SK-N-SH (cell line): ENCODE measurements at regions not wholly inside any gene's neighbourhood (a gene's known extent, or its start where the extent isn't known, plus 50 kb on each side); places are given as distances from the start of the nearest gene placed in this dataset.

Experiments
- CTCF ChIA-PET: fragments of 300-600, 350-600 bp; formaldehyde crosslinking; extraction: SDS; loops from one replicate; lab custom pipeline; 2021; lab: Yijun Ruan, JAX
- POLR2A ChIA-PET: fragments of 350-600 bp; sonication (Branson Sonifier 250); formaldehyde crosslinking; extraction: SDS; loops from one replicate; lab custom pipeline; 2020; ENCODE audit warnings: antibody characterized with exemption, inconsistent platforms; lab: Yijun Ruan, JAX
- DNase-seq: peaks from one replicate; pipeline ENCODE4 v3.0.0; 2012
- H2AFZ ChIP-seq: fragments of 200-600 bp; sonication (generic); 2 replicates; pipeline ENCODE4 v1.8.1; 2016; ENCODE audit warnings: antibody characterized with exemption, mild to moderate bottlenecking, low read depth
- H3F3A ChIP-seq: fragments of 200-600 bp; sonication (generic); replicated peaks from 2 replicates; pipeline ENCODE3; 2016; ENCODE audit warnings: antibody characterized with exemption, mild to moderate bottlenecking; ENCODE audit not compliant: insufficient read depth
- H3K27ac ChIP-seq, 2 experiments: fragments of 200-500 bp in 1 of 2; fragments of 200-600 bp in 1 of 2; sonication (Bioruptor generic) in 1 of 2; sonication (generic), shearing (Covaris generic) in 1 of 2; 2 replicates each; pipeline versions ENCODE4 v1.5.1 to v1.6.1; 2014 to 2016; ENCODE audit warnings: low read depth in 2 of 2, inconsistent platforms in 1 of 2, low read length in 1 of 2, mild to moderate bottlenecking in 1 of 2, mixed read lengths in 1 of 2
- H3K27me3 ChIP-seq: fragments of 200-600 bp; sonication (generic), shearing (Covaris generic); 2 replicates; pipeline ENCODE4 v1.6.1; 2016; ENCODE audit warnings: mixed run types; ENCODE audit not compliant: insufficient read depth
- H3K36me3 ChIP-seq, 2 experiments: fragments of 200-500 bp in 1 of 2; fragments of 200-600 bp in 1 of 2; sonication (Bioruptor generic) in 1 of 2; sonication (generic) in 1 of 2; replicated peaks in 1 of 2; 2 replicates each; pipeline versions ENCODE3 to v1.5.1; 2014 to 2016; ENCODE audit warnings: low read length in 1 of 2, mild to moderate bottlenecking in 1 of 2; ENCODE audit not compliant: insufficient read depth in 2 of 2, control insufficient read depth in 1 of 2
- H3K4me1 ChIP-seq, 2 experiments: fragments of 200-500 bp in 1 of 2; fragments of 200-600 bp in 1 of 2; sonication (Bioruptor generic) in 1 of 2; sonication (generic), shearing (Covaris generic) in 1 of 2; 2 replicates each; pipeline versions ENCODE4 v1.5.1 to v1.6.1; 2014 to 2016; ENCODE audit warnings: low read depth in 1 of 2, low read length in 1 of 2, mixed run types in 1 of 2; ENCODE audit not compliant: insufficient read depth in 2 of 2, control insufficient read depth in 1 of 2
- H3K4me2 ChIP-seq: fragments of 200-600 bp; sonication (generic), shearing (Covaris generic); 2 replicates; pipeline ENCODE4 v1.6.1; 2017; ENCODE audit warnings: mixed run types
- H3K4me3 ChIP-seq, 2 experiments: fragments of 200-500 bp in 1 of 2; fragments of 200-600 bp in 1 of 2; sonication (Bioruptor generic) in 1 of 2; sonication (generic), shearing (Covaris generic) in 1 of 2; 2 replicates each; pipeline versions ENCODE4 v1.5.1 to v1.8.1; 2014 to 2016; ENCODE audit warnings: low read depth in 2 of 2, inconsistent platforms in 1 of 2, low read length in 1 of 2, mild to moderate bottlenecking in 1 of 2, mixed read lengths in 1 of 2, moderate library complexity in 1 of 2
- H3K79me2 ChIP-seq: fragments of 200-600 bp; sonication (generic); 2 replicates; pipeline ENCODE4 v1.8.1; 2017; ENCODE audit warnings: mild to moderate bottlenecking; ENCODE audit not compliant: insufficient read depth
- H3K9ac ChIP-seq: fragments of 200-600 bp; sonication (generic); 2 replicates; pipeline ENCODE4 v1.6.1; 2017; ENCODE audit warnings: mixed run types
- H3K9me2 ChIP-seq: fragments of 200-600 bp; sonication (generic); 2 replicates; pipeline ENCODE4 v1.6.1; 2017; ENCODE audit warnings: mixed run types
- H3K9me3 ChIP-seq: fragments of 200-600 bp; sonication (generic); 2 replicates; pipeline ENCODE4 v1.6.1; 2017; ENCODE audit warnings: mixed run types, mild to moderate bottlenecking, moderate library complexity
- H4K20me1 ChIP-seq: fragments of 200-600 bp; sonication (generic); 2 replicates; pipeline ENCODE4 v1.6.1; 2017; ENCODE audit warnings: mild to moderate bottlenecking, mixed run types; ENCODE audit not compliant: insufficient read depth
- CHD2 ChIP-seq: fragments of 150-350 bp; IDR thresholded peaks from 2 replicates; pipeline ENCODE4 v1.6.1; 2018; ENCODE audit warnings: low read length; ENCODE audit not compliant: partially characterized antibody
- ELF1 ChIP-seq: IDR thresholded peaks from 2 replicates; pipeline ENCODE4 v1.4.0; 2012
- EZH2phosphoT487 ChIP-seq: fragments of 200-600 bp; sonication (generic); IDR thresholded peaks from 2 replicates; pipeline ENCODE4 v1.6.1; 2017; ENCODE audit warnings: low read depth, mixed run types, mild to moderate bottlenecking, antibody characterized with exemption, moderate library complexity, borderline replicate concordance
- FOSL2 ChIP-seq: IDR thresholded peaks from 2 replicates; pipeline ENCODE4 v1.4.0; 2012; ENCODE audit warnings: low read depth, mild to moderate bottlenecking, moderate library complexity, borderline replicate concordance
- FOXJ3 ChIP-seq: sonication (generic); formaldehyde crosslinking; IDR thresholded peaks from 2 replicates; pipeline ENCODE4 v1.5.1; 2020; ENCODE audit warnings: mild to moderate bottlenecking, missing genetic modification reagents
- FOXM1 ChIP-seq: IDR thresholded peaks from 2 replicates; pipeline ENCODE4 v1.4.0; 2012; ENCODE audit warnings: low read depth, mild to moderate bottlenecking
- GATA2 ChIP-seq: sonication (generic); formaldehyde crosslinking; IDR thresholded peaks from 2 replicates; pipeline ENCODE4 v1.5.0; 2020; ENCODE audit warnings: mild to moderate bottlenecking, missing genetic modification reagents
- MEF2A ChIP-seq: IDR thresholded peaks from 2 replicates; pipeline ENCODE4 v1.4.0; 2012; ENCODE audit warnings: low read depth, borderline replicate concordance
- MXI1 ChIP-seq: IDR thresholded peaks from 2 replicates; pipeline ENCODE4 v1.6.1; 2012; ENCODE audit warnings: mild to moderate bottlenecking, low read depth, low read length, improper control_type of control experiment
- NFIC ChIP-seq: IDR thresholded peaks from 2 replicates; pipeline ENCODE4 v1.4.0; 2012; ENCODE audit warnings: borderline replicate concordance
- POLR2AphosphoS5 ChIP-seq: IDR thresholded peaks from 2 replicates; pipeline ENCODE4 v1.6.1; 2012; ENCODE audit warnings: low read depth, low read length
- RCOR1 ChIP-seq: fragments of 150-350 bp; IDR thresholded peaks from 2 replicates; pipeline ENCODE4 v1.6.1; 2017; ENCODE audit warnings: antibody characterized with exemption, low read length
- RFX5 ChIP-seq: IDR thresholded peaks from 2 replicates; pipeline ENCODE4 v1.6.1; 2012; ENCODE audit warnings: mild to moderate bottlenecking, improper control_type of control experiment, low read length
- RXRA ChIP-seq: IDR thresholded peaks from 2 replicates; pipeline ENCODE4 v1.4.0; 2012; ENCODE audit warnings: low read depth, mild to moderate bottlenecking, borderline replicate concordance
- SMC3 ChIP-seq: IDR thresholded peaks from 2 replicates; pipeline ENCODE4 v1.6.1; 2012; ENCODE audit warnings: low read depth, low read length, improper control_type of control experiment
- TAF1 ChIP-seq: IDR thresholded peaks from 2 replicates; pipeline ENCODE4 v1.6.1; 2012; ENCODE audit warnings: low read depth, mild to moderate bottlenecking, low read length, moderate library complexity, borderline replicate concordance
- TCF12 ChIP-seq: IDR thresholded peaks from 2 replicates; pipeline ENCODE4 v1.4.0; 2012
- YY1 ChIP-seq: IDR thresholded peaks from 2 replicates; pipeline ENCODE4 v1.4.0; 2012; ENCODE audit warnings: low read depth, mild to moderate bottlenecking
- WGBS: methylation state at CpG from one replicate; pipeline ENCODE4 v1.1.6; 2017; ENCODE audit warnings: low lambda C conversion rate; 5-methylcytosine and 5-hydroxymethylcytosine counted together
- TF ChIP-seq, protein P1 (sequence below): fragments of 200-600 bp; sonication (generic); IDR thresholded peaks from 2 replicates; pipeline ENCODE4 v1.6.1; 2017; ENCODE audit warnings: antibody characterized with exemption, mild to moderate bottlenecking, moderate library complexity
- TF ChIP-seq, protein P2 (sequence below): IDR thresholded peaks from 2 replicates; pipeline ENCODE4 v1.4.0; 2012; ENCODE audit warnings: low read depth, borderline replicate concordance
- TF ChIP-seq, protein P3 (sequence below): IDR thresholded peaks from 2 replicates; pipeline ENCODE4; 2012
- TF ChIP-seq, protein P4 (sequence below): IDR thresholded peaks from 2 replicates; pipeline ENCODE4 v1.4.0; 2012; ENCODE audit warnings: low read depth

DNA sequence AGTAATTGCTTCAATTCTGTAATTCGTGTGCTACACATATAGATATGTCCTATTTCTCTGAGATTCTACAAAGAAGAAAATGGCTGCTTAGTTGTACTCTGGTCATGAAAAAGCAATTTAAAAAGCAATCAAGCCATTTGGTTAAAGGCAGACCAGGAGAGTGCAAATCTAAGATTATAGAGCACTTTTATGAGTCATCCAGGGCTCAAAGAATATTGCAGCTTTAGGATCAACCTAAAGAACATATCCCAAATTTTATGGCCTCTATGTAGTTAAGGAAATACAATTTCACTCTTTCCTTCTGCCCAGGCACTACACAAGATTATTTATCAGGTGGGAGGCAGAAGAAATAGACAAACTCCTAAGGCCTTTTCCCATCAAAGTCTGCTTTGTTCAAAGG is 332.8 kb downstream of the SEC23A start:
- POLR2A ChIA-PET, result no interaction called here
- H3K9me2 ChIP-seq, result no peaks in the 10 kb centered on the region
- no peak overlapping the region for H3K9ac ChIP-seq
- H3K27me3 ChIP-seq, result no peaks in the 10 kb centered on the region
- WGBS, result 0% methylated on average over 1 of the region's 1 CpG
- no peaks in the 10 kb centered on the region for H3K36me3 ChIP-seq
- DNase-seq, result no peak
- H3K4me2 ChIP-seq, result no peak overlapping the region
- H3K9me3 ChIP-seq, result no peaks in the 10 kb centered on the region
- no peak for TF ChIP-seq TAF1
- no peak for TF ChIP-seq FOSL2
- TF ChIP-seq YY1, result no peak
- no peak for TF ChIP-seq EZH2phosphoT487
- TF ChIP-seq, protein P1, sequence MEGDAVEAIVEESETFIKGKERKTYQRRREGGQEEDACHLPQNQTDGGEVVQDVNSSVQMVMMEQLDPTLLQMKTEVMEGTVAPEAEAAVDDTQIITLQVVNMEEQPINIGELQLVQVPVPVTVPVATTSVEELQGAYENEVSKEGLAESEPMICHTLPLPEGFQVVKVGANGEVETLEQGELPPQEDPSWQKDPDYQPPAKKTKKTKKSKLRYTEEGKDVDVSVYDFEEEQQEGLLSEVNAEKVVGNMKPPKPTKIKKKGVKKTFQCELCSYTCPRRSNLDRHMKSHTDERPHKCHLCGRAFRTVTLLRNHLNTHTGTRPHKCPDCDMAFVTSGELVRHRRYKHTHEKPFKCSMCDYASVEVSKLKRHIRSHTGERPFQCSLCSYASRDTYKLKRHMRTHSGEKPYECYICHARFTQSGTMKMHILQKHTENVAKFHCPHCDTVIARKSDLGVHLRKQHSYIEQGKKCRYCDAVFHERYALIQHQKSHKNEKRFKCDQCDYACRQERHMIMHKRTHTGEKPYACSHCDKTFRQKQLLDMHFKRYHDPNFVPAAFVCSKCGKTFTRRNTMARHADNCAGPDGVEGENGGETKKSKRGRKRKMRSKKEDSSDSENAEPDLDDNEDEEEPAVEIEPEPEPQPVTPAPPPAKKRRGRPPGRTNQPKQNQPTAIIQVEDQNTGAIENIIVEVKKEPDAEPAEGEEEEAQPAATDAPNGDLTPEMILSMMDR, result no peak
- TF ChIP-seq, all 33 proteins: peak for 0
- Histone ChIP-seq H2AFZ (no peak overlapping the region), H4K20me1 (no peaks in the 10 kb centered on the region), H3K27ac (no peak overlapping the region), H3F3A (no peaks in the 10 kb centered on the region), H3K79me2 (no peaks in the 10 kb centered on the region), H3K4me1 (no peaks in the 10 kb centered on the region), H3K4me3 (no peak overlapping the region)
- CTCF ChIA-PET, result no interaction called here

DNA sequence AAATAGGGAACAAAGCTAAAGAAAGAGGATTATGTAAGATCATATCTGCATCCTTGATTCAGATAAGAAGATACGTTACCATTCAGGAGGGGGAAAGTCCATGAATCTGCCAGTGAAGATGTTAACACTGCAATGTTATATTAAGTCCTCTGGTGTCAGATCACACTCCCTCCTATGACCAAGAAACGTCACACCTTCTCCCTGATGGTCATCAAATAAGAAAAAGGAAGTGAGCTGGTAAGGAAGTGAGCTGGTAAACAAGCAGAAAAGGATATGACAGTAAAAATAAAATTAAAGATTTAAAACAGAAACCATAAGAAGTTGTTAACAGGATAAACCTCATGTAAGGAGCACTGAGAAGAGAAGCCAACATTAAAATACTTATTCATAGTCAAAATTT is 340.2 kb downstream of the SEC23A start:
- Histone ChIP-seq H3K9me3 (no peaks in the 10 kb centered on the region), H3F3A (no peaks in the 10 kb centered on the region), H3K27ac (no peak overlapping the region), H3K27me3 (no peaks in the 10 kb centered on the region), H3K4me3 (no peak overlapping the region), H3K9ac (no peak overlapping the region), H3K9me2 (no peaks in the 10 kb centered on the region), H2AFZ (no peak overlapping the region), H3K79me2 (no peaks in the 10 kb centered on the region), H3K4me2 (no peak overlapping the region), H3K36me3 (no peaks in the 10 kb centered on the region), H4K20me1 (no peaks in the 10 kb centered on the region), H3K4me1 (no peaks in the 10 kb centered on the region)
- DNase-seq, result no peak
- ChIA-PET POLR2A (no interaction called here), CTCF (interaction anchor here (0.6 kb wide), 1 partner anchor 25 kb away, joined by 4 read pairs; no protein-coding TSS in a partner anchor)
- WGBS, result 0% methylated on average over 2 of the region's 2 CpGs
- TF ChIP-seq MEF2A, result no peak
- TF ChIP-seq FOSL2, result no peak
- no peak for TF ChIP-seq RFX5
- no peak for TF ChIP-seq TAF1

DNA sequence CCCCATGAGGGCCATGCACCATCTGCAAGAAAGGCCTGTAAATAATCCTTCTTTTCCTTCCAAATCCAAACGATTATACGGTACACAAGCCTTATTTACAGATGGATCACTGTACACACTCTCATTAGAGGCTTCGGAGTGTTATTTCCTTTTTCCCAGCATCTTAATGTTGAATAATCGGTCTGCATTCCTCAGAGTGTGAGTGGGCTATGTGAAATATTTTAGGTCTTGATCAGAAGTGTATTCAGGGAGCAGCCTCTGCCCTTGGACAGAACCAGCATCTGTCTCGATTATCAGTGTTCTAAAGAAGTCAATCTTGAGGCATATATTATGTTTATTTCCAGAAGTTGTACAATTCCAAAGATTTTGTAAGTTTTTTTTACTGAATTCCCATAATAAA is 340.6 kb downstream of the SEC23A start:
- no peak for DNase-seq
- Histone ChIP-seq H3K27me3 (no peaks in the 10 kb centered on the region), H3K4me3 (no peak overlapping the region), H3F3A (no peaks in the 10 kb centered on the region), H3K9ac (no peak overlapping the region), H3K4me2 (no peak overlapping the region), H3K4me1 (no peaks in the 10 kb centered on the region), H3K9me2 (no peaks in the 10 kb centered on the region), H3K36me3 (no peaks in the 10 kb centered on the region), H3K79me2 (no peaks in the 10 kb centered on the region), H3K9me3 (no peaks in the 10 kb centered on the region), H4K20me1 (no peaks in the 10 kb centered on the region), H3K27ac (no peak overlapping the region), H2AFZ (no peak overlapping the region)
- WGBS, result 3% methylated on average over 5 of the region's 5 CpGs
- ChIA-PET POLR2A (no interaction called here), CTCF (interaction anchor here (0.6 kb wide), 1 partner anchor 25 kb away, joined by 4 read pairs; no protein-coding TSS in a partner anchor)
- TF ChIP-seq MXI1 (no peak), RCOR1 (no peak), YY1 (no peak), FOXM1 (no peak), POLR2AphosphoS5 (no peak), GATA2 (CRISPR knock-in tag) (no peak), ELF1 (no peak), FOXJ3 (CRISPR knock-in tag) (no peak), CHD2 (no peak), NFIC (no peak), TCF12 (no peak), MEF2A (no peak), SMC3 (no peak), RXRA (no peak)
- TF ChIP-seq, protein P2, sequence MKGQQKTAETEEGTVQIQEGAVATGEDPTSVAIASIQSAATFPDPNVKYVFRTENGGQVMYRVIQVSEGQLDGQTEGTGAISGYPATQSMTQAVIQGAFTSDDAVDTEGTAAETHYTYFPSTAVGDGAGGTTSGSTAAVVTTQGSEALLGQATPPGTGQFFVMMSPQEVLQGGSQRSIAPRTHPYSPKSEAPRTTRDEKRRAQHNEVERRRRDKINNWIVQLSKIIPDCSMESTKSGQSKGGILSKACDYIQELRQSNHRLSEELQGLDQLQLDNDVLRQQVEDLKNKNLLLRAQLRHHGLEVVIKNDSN, result no peak
- TF ChIP-seq, protein P3, sequence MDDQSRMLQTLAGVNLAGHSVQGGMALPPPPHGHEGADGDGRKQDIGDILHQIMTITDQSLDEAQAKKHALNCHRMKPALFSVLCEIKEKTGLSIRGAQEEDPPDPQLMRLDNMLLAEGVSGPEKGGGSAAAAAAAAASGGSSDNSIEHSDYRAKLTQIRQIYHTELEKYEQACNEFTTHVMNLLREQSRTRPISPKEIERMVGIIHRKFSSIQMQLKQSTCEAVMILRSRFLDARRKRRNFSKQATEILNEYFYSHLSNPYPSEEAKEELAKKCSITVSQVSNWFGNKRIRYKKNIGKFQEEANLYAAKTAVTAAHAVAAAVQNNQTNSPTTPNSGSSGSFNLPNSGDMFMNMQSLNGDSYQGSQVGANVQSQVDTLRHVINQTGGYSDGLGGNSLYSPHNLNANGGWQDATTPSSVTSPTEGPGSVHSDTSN, result no peak
- TF ChIP-seq, protein P4, sequence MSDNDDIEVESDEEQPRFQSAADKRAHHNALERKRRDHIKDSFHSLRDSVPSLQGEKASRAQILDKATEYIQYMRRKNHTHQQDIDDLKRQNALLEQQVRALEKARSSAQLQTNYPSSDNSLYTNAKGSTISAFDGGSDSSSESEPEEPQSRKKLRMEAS, result no peak
